ENCODE measurements at regions not wholly inside any gene's neighbourhood (a gene's known extent, or its start where the extent isn't known, plus 50 kb on each side); places are given as distances from the start of the nearest gene placed in this dataset.

DNA sequence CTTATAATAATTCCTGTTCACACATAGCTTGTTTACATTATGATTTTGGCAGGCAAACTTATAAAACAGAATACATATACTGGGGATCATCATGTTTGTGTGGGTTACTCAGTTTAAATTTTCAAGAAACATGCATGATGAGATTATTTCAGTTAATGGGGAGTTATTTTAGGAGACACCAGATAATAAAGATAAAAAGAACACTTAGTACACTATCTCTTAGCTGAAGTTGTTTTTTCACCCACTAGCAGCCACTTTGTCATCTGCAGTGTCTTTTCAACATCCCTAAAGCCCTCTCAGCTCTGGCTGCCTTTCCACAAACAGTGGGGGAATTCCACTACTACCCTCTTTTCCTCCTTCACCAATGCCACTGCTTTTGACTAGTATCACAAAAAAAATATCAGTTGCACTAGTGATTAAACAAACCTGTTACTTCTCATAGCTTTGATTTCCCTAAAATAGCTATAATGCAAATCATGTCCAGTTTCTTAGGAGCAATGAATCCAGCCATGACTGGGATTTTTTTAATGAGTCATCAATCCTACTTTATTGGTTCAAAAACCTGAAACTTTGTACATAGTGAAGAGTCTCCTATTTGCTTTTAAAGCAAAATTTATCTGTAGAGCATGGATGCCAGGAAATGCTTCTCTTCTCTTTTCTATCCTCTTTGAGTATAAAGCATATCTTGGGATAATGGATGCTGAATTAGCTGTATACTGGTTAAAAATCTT is 156.7 kb upstream of the TFPI start:
- TF ChIP-seq, protein P1, sequence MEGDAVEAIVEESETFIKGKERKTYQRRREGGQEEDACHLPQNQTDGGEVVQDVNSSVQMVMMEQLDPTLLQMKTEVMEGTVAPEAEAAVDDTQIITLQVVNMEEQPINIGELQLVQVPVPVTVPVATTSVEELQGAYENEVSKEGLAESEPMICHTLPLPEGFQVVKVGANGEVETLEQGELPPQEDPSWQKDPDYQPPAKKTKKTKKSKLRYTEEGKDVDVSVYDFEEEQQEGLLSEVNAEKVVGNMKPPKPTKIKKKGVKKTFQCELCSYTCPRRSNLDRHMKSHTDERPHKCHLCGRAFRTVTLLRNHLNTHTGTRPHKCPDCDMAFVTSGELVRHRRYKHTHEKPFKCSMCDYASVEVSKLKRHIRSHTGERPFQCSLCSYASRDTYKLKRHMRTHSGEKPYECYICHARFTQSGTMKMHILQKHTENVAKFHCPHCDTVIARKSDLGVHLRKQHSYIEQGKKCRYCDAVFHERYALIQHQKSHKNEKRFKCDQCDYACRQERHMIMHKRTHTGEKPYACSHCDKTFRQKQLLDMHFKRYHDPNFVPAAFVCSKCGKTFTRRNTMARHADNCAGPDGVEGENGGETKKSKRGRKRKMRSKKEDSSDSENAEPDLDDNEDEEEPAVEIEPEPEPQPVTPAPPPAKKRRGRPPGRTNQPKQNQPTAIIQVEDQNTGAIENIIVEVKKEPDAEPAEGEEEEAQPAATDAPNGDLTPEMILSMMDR (conservative IDR thresholded peaks at IDR 0.05) = no peak
- no peak for TF ChIP-seq ZFX (IDR thresholded peaks at IDR 0.05)
